ENCODE measurements at regions not wholly inside any gene's neighbourhood (a gene's known extent, or its start where the extent isn't known, plus 50 kb on each side); places are given as distances from the start of the nearest gene placed in this dataset.

- no peaks in the 10 kb centered on the region for H3K27me3 Mint-ChIP-seq (ENCODE audit: low read depth)
- no peak overlapping the region for H3K4me3 Mint-ChIP-seq
- H3K27ac Mint-ChIP-seq, result no peak overlapping the region
These were observed 400.2 kb downstream of the MN1 start for GRCh38 chr22:27401321-27401720.

GRCh38 chr22:27404441-27404840 lies 397.1 kb downstream of the MN1 start:
- peaks cover 0 to 9% of the 10 kb centered on the region in 2 donors for H3K9me3 Mint-ChIP-seq
- ATAC-seq (replicated peaks in 1 of 2), result no peak

More at GRCh38 chr22:27401321-27401720, 400.2 kb downstream of the MN1 start:
- DNase-seq, result no peak
- H3K9me3 Mint-ChIP-seq, result peaks cover 0 to 7% of the 10 kb centered on the region in 2 donors
- no peak for ATAC-seq (replicated peaks in 1 of 2)
- peaks cover 2 to 4% of the 10 kb centered on the region in 2 donors for H3K36me3 Mint-ChIP-seq (ENCODE audit: insufficient read depth in 2 of 2)
- H3K4me1 Mint-ChIP-seq (ENCODE audit: low read depth), result no peaks in the 10 kb centered on the region

GRCh38 chr22:27405672-27406388 lies 395.7 kb downstream of the MN1 start:
- Mint-ChIP-seq H3K9me3 (peaks cover 0 to 7% of the 10 kb centered on the region in 2 donors), H3K4me3 (no peak overlapping the region), H3K27ac (no peak overlapping the region), H3K27me3 (ENCODE audit: low read depth) (peaks cover 6% of the 10 kb centered on the region), H3K4me1 (ENCODE audit: low read depth) (no peaks in the 10 kb centered on the region), H3K36me3 (ENCODE audit: insufficient read depth in 2 of 2) (peaks cover 2 to 4% of the 10 kb centered on the region in 2 donors)
- DNase-seq (peak; percentile 38 to 51), ATAC-seq (replicated peaks in 1 of 2) (no peak)

More at GRCh38 chr22:27404441-27404840, 397.1 kb downstream of the MN1 start:
- H3K27me3 Mint-ChIP-seq (ENCODE audit: low read depth), result peaks cover 6% of the 10 kb centered on the region
- DNase-seq, result no peak
- no peak overlapping the region for H3K27ac Mint-ChIP-seq
- no peaks in the 10 kb centered on the region for H3K4me1 Mint-ChIP-seq (ENCODE audit: low read depth)
- H3K36me3 Mint-ChIP-seq (ENCODE audit: insufficient read depth in 2 of 2), result peaks cover 2 to 4% of the 10 kb centered on the region in 2 donors
- H3K4me3 Mint-ChIP-seq, result no peak overlapping the region

- Mint-ChIP-seq H3K27ac (no peak overlapping the region), H3K27me3 (ENCODE audit: low read depth) (peaks cover 6% of the 10 kb centered on the region), H3K36me3 (ENCODE audit: insufficient read depth in 2 of 2) (peaks cover 2 to 4% of the 10 kb centered on the region in 2 donors), H3K9me3 (peaks cover 0 to 7% of the 10 kb centered on the region in 2 donors), H3K4me3 (no peak overlapping the region), H3K4me1 (ENCODE audit: low read depth) (no peaks in the 10 kb centered on the region)
- DNase-seq, result no peak
- ATAC-seq (replicated peaks in 1 of 2), result no peak
These were observed 395.1 kb downstream of the MN1 start for GRCh38 chr22:27406389-27406861.

GRCh38 chr22:27407369-27407985 lies 394.1 kb downstream of the MN1 start:
- peaks cover 0 to 2% of the 10 kb centered on the region in 2 donors for H3K9me3 Mint-ChIP-seq
- H3K27ac Mint-ChIP-seq, result no peak overlapping the region
- peaks cover 0 to 2% of the 10 kb centered on the region in 2 donors for H3K36me3 Mint-ChIP-seq (ENCODE audit: insufficient read depth in 2 of 2)
- DNase-seq (no peak), ATAC-seq (replicated peaks in 1 of 2) (no peak)
- H3K4me1 Mint-ChIP-seq (ENCODE audit: low read depth), result no peaks in the 10 kb centered on the region
- H3K4me3 Mint-ChIP-seq, result no peak overlapping the region
- peaks cover 11% of the 10 kb centered on the region for H3K27me3 Mint-ChIP-seq (ENCODE audit: low read depth)

- peaks cover 0 to 2% of the 10 kb centered on the region in 2 donors for H3K36me3 Mint-ChIP-seq (ENCODE audit: insufficient read depth in 2 of 2)
- no peak for DNase-seq
- H3K4me1 Mint-ChIP-seq (ENCODE audit: low read depth), result no peaks in the 10 kb centered on the region
- no peak overlapping the region for H3K27ac Mint-ChIP-seq
- peaks cover 0 to 2% of the 10 kb centered on the region in 2 donors for H3K9me3 Mint-ChIP-seq
- peaks cover 11% of the 10 kb centered on the region for H3K27me3 Mint-ChIP-seq (ENCODE audit: low read depth)
- no peak overlapping the region for H3K4me3 Mint-ChIP-seq
- no peak for ATAC-seq (replicated peaks in 1 of 2)
These were observed 393.5 kb downstream of the MN1 start for GRCh38 chr22:27408068-27408467.

GRCh38 chr22:27409299-27409698 lies 392.3 kb downstream of the MN1 start:
- Mint-ChIP-seq H3K9me3 (peaks cover 0 to 2% of the 10 kb centered on the region in 2 donors), H3K4me1 (ENCODE audit: low read depth) (no peaks in the 10 kb centered on the region), H3K4me3 (no peak overlapping the region), H3K27me3 (ENCODE audit: low read depth) (peaks cover 11% of the 10 kb centered on the region), H3K27ac (no peak overlapping the region), H3K36me3 (ENCODE audit: insufficient read depth in 2 of 2) (peaks cover 0 to 2% of the 10 kb centered on the region in 2 donors)
- ATAC-seq (replicated peaks in 1 of 2) (no peak), DNase-seq (no peak)

GRCh38 chr22:27412866-27413445 lies 388.6 kb downstream of the MN1 start:
- no peak overlapping the region for H3K27ac Mint-ChIP-seq
- H3K4me1 Mint-ChIP-seq (ENCODE audit: low read depth), result no peaks in the 10 kb centered on the region
- H3K36me3 Mint-ChIP-seq (ENCODE audit: insufficient read depth in 2 of 2), result no peaks in the 10 kb centered on the region
- H3K27me3 Mint-ChIP-seq (ENCODE audit: low read depth), result peaks cover 23% of the 10 kb centered on the region
- no peak for ATAC-seq (replicated peaks in 1 of 2)
- H3K9me3 Mint-ChIP-seq, result peaks cover 0 to 2% of the 10 kb centered on the region in 2 donors
- H3K4me3 Mint-ChIP-seq, result no peak overlapping the region
- DNase-seq, result no peak

- Mint-ChIP-seq H3K27ac (no peak overlapping the region), H3K9me3 (no peaks in the 10 kb centered on the region), H3K4me3 (no peak overlapping the region), H3K27me3 (ENCODE audit: low read depth) (peaks cover 18% of the 10 kb centered on the region), H3K4me1 (ENCODE audit: low read depth) (no peaks in the 10 kb centered on the region), H3K36me3 (ENCODE audit: insufficient read depth in 2 of 2) (no peaks in the 10 kb centered on the region)
- DNase-seq, result no peak
- ATAC-seq (replicated peaks in 1 of 2), result no peak
These were observed 387.9 kb downstream of the MN1 start for GRCh38 chr22:27413702-27414101.

GRCh38 chr22:27416511-27417420 lies 384.8 kb downstream of the MN1 start:
- Mint-ChIP-seq H3K4me3 (no peak overlapping the region), H3K27me3 (ENCODE audit: low read depth) (peaks cover 32% of the 10 kb centered on the region), H3K27ac (no peak overlapping the region), H3K9me3 (no peaks in the 10 kb centered on the region), H3K36me3 (ENCODE audit: insufficient read depth in 2 of 2) (no peaks in the 10 kb centered on the region), H3K4me1 (ENCODE audit: low read depth) (no peaks in the 10 kb centered on the region)
- ATAC-seq (replicated peaks in 1 of 2) (no peak), DNase-seq (no peak)

GRCh38 chr22:27417421-27417814 lies 384.1 kb downstream of the MN1 start:
- no peaks in the 10 kb centered on the region for H3K9me3 Mint-ChIP-seq
- no peaks in the 10 kb centered on the region for H3K36me3 Mint-ChIP-seq (ENCODE audit: insufficient read depth in 2 of 2)
- no peak overlapping the region for H3K27ac Mint-ChIP-seq
- ATAC-seq (replicated peaks in 1 of 2), result no peak
- peaks cover 30% of the 10 kb centered on the region for H3K27me3 Mint-ChIP-seq (ENCODE audit: low read depth)
- H3K4me3 Mint-ChIP-seq, result no peak overlapping the region
- no peak for DNase-seq
- H3K4me1 Mint-ChIP-seq (ENCODE audit: low read depth), result no peaks in the 10 kb centered on the region

- Mint-ChIP-seq H3K9me3 (no peaks in the 10 kb centered on the region), H3K27ac (no peak overlapping the region), H3K27me3 (ENCODE audit: low read depth) (peaks cover 30% of the 10 kb centered on the region), H3K4me3 (no peak overlapping the region), H3K36me3 (ENCODE audit: insufficient read depth in 2 of 2) (no peaks in the 10 kb centered on the region), H3K4me1 (ENCODE audit: low read depth) (no peaks in the 10 kb centered on the region)
- ATAC-seq (replicated peaks in 1 of 2), result no peak
- no peak for DNase-seq
These were observed 383.3 kb downstream of the MN1 start for GRCh38 chr22:27418261-27418660.
